ENCODE measurements at regions not wholly inside any gene's neighbourhood (a gene's known extent, or its start where the extent isn't known, plus 50 kb on each side); places are given as distances from the start of the nearest gene placed in this dataset.

GRCh38 chr4:44801384-44801783 lies 75.0 kb upstream of the GNPDA2 start:
- in situ Hi-C loops (cut with MboI; ENCODE audit: low pct_ligation_motif_present in 1 of 4, low pct_unique_long_range_greater_than_20kb in 1 of 4, low sequenced_read_pairs in 3 of 4), result no loop called here
- no peak for DNase-seq
- Histone ChIP-seq H3K4me3 (no peak overlapping the region), H3K36me3 (no peaks in the 10 kb centered on the region), H3K9me3 (peaks cover 0 to 3% of the 10 kb centered on the region in 2 donors), H3K27me3 (no peaks in the 10 kb centered on the region), H3K27ac (no peak overlapping the region), H3K4me1 (no peaks in the 10 kb centered on the region)
- intact Hi-C loops (cut with DNase I; ENCODE audit: low total_unique reads), result no loop called here
- TF ChIP-seq CTCF (IDR thresholded peaks at IDR 0.05), result no peak
- TF ChIP-seq POLR2AphosphoS5 (IDR thresholded peaks at IDR 0.05), result no peak
- no peak for TF ChIP-seq EP300 (IDR thresholded peaks at IDR 0.05; ENCODE audit: low read depth)
- no peak for TF ChIP-seq POLR2A (IDR thresholded peaks at IDR 0.05)
- WGBS, 2 donors (ENCODE audit: low coverage in 1 of 2), result 43 to 71% methylated on average over 1 of the region's 1 CpG

- no peaks in the 10 kb centered on the region for H3K36me3 ChIP-seq
- H3K4me3 ChIP-seq, result no peak overlapping the region
- intact Hi-C loops (cut with DNase I; ENCODE audit: low total_unique reads), result no loop called here
- no peak overlapping the region for H3K27ac ChIP-seq
- TF ChIP-seq CTCF (IDR thresholded peaks at IDR 0.05) (no peak), POLR2AphosphoS5 (IDR thresholded peaks at IDR 0.05) (no peak), EP300 (IDR thresholded peaks at IDR 0.05; ENCODE audit: low read depth) (no peak)
- H3K9me3 ChIP-seq, result peaks cover 0 to 6% of the 10 kb centered on the region in 2 donors
- in situ Hi-C loops (cut with MboI; ENCODE audit: low pct_ligation_motif_present in 1 of 4, low pct_unique_long_range_greater_than_20kb in 1 of 4, low sequenced_read_pairs in 3 of 4), result no loop called here
- no peak for DNase-seq
- no peaks in the 10 kb centered on the region for H3K4me1 ChIP-seq
- H3K27me3 ChIP-seq, result no peaks in the 10 kb centered on the region
- 39 to 49% methylated on average over 2 to 7 of the region's 7 CpGs for WGBS, 2 donors (ENCODE audit: low coverage in 1 of 2)
These were observed 65.5 kb upstream of the GNPDA2 start for GRCh38 chr4:44791831-44792230.

GRCh38 chr4:44777115-44777514 lies 50.8 kb upstream of the GNPDA2 start:
- no peak for DNase-seq
- intact Hi-C loops (cut with DNase I; ENCODE audit: low total_unique reads), result no loop called here

More at GRCh38 chr4:44777115-44777514, 50.8 kb upstream of the GNPDA2 start:
- 23% methylated on average over 1 of the region's 1 CpG; no CpG with 5 or more reads in 1 of the 2 donors for WGBS, 2 donors (ENCODE audit: low coverage in 1 of 2)
- H3K9me3 ChIP-seq, result no peaks in the 10 kb centered on the region
- no peaks in the 10 kb centered on the region for H3K27me3 ChIP-seq
- no peak overlapping the region for H3K4me3 ChIP-seq
- no peaks in the 10 kb centered on the region for H3K4me1 ChIP-seq
- H3K36me3 ChIP-seq, result no peaks in the 10 kb centered on the region
- no peak for TF ChIP-seq POLR2AphosphoS5 (IDR thresholded peaks at IDR 0.05)
- no peak for TF ChIP-seq CTCF (IDR thresholded peaks at IDR 0.05)
- TF ChIP-seq EP300 (IDR thresholded peaks at IDR 0.05; ENCODE audit: low read depth), result no peak
- TF ChIP-seq POLR2A (IDR thresholded peaks at IDR 0.05), result no peak
- in situ Hi-C loops (cut with MboI; ENCODE audit: low pct_ligation_motif_present in 1 of 4, low pct_unique_long_range_greater_than_20kb in 1 of 4, low sequenced_read_pairs in 3 of 4), result no loop called here
- H3K27ac ChIP-seq, result no peak overlapping the region

Small RNA genes in the stretch of these regions (small RNA-seq; reads per million reads assigned to genes)
- gene RNU6-931P, result 0 reads per million in 4 donors
